OCI-LY3 (cell line): ENCODE measurements at regions not wholly inside any gene's neighbourhood (a gene's known extent, or its start where the extent isn't known, plus 50 kb on each side); places are given as distances from the start of the nearest gene placed in this dataset.

ENCODE experiments used
- CTCF ChIP-seq: fragments of 200-600, 300-600 bp; sonication (generic); IDR thresholded peaks from 2 replicates; pipeline ENCODE4 v1.5.1; 2014; ENCODE audit warnings: antibody characterized with exemption, low read length, low read depth
- EZH2phosphoT487 ChIP-seq: fragments of 200-600 bp; shearing (Covaris generic); IDR thresholded peaks from 2 replicates; pipeline ENCODE4 v1.6.1; 2018; ENCODE audit warnings: antibody characterized with exemption, mixed run types, low read depth

DNA sequence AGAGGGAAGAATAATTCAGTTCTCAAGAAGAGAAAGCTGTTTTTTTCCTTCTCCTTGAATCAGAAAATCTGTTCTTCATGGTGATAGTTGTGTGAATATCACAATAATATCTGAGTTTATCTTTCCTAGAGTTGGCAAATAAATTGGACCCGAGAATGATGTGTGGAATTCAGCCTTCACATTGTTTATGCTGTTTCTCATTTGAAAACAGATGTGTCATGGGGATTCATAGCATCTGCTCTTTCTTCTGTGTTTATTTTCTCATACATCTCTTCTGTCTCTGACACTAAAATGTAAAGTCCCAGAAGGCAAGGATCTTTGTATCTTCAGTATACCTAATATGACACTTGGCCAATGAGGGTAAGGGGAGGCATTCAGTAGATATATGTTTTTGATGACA, 103.6 kb upstream of the SGK1 start:
- TF ChIP-seq CTCF: no peak
- no peak for TF ChIP-seq EZH2phosphoT487
